ENCODE measurements at regions not wholly inside any gene's neighbourhood (a gene's known extent, or its start where the extent isn't known, plus 50 kb on each side); places are given as distances from the start of the nearest gene placed in this dataset.

DNA sequence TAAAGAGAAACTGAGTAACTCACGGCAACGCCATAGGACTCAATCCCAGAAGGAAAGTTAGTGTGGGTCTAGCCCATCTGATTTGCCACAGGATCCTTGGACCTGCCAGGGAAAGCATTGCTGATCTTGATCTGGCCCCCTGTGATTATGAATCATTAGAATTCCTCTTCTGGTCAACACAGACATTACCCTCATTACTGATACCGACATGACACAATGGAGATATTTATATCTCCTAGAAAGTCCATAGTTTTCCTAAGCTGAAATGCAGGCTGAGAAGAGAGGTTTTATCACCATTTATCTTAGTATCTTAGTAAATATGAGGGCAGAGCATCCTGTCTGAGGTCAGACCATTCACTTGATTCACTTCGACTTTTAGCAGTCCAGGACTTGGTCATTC is 75.5 kb upstream of the CCDC68 start:
- no peak for DNase-seq

- no peak for DNase-seq
These were observed 72.7 kb upstream of the CCDC68 start for GRCh38 chr18:55031979-55032378.

DNA sequence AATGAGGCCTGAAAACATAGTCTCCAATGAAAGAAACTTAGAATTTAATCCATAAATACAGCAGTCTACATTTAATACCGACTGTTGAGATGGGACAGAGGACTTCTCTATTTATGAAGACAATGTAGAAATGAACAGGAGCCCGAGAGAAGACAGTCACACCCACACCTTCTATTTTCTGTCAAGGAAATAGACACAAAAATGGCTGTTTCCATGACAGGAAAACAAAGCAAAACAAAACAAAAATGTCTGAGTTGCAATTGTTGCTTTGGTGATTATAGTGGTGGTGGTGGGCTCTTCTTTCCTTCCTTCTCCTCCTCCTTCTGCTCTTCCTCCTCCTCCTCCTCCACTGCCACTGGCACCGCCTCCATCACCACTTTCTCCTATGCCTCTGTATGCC is 72.3 kb upstream of the CCDC68 start:
- DNase-seq = no peak

DNA sequence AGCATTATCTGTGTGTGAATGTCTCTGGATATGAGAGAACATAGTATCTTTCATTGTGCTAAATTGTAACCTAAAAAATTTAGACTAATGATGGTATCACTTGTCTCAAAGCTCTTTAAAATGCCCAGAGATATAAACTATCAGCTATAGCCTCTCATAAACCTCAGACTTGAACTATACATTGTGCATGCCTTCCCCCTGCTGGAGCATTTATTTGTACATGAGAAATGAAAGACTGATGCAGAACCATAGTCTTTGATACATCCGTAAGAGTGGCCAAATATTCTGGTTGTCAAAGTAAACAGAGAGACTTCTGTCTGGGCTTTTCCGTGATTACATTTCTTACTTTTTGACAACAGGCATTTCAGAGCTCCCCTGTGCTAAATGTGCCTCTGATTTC is 71.9 kb upstream of the CCDC68 start:
- DNase-seq = no peak

DNA sequence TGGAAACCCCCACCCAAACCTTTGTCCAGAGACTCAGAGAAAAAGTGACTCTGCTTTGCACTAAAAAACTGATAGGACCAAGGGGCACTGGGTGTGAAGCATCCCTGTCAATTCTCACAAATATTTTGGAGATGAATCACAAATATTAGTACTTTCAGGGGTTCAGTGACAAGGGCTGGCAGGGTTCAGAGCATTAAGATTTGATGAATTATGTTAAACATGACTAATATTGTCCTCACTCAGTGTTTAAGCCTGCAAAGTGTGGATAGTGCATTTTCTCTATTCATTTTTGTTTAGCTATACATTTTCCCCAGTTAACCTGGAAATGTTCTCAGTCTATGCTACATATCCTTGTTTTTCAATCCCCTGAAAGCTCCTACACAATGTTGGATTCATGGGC is 65.3 kb upstream of the CCDC68 start:
- DNase-seq = no peak

DNA sequence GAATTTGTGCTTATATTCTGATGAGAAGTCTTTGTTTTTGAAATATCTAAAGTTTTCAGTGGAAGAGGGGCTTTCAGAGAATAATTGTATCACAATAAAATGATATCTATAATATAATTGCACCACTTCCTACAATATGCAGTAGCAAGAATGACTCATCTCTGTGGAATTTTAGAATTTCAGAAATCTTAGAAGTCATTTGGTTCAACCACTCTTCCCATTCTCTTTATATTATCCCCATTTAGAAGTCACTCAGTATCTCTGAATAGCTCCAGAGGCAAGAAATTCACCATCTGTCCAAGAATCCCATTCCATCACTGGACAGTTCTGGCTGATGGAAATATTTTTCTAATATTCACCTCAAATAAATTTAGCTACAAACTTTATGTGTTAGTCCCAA is 59.3 kb upstream of the CCDC68 start:
- DNase-seq = no peak

DNA sequence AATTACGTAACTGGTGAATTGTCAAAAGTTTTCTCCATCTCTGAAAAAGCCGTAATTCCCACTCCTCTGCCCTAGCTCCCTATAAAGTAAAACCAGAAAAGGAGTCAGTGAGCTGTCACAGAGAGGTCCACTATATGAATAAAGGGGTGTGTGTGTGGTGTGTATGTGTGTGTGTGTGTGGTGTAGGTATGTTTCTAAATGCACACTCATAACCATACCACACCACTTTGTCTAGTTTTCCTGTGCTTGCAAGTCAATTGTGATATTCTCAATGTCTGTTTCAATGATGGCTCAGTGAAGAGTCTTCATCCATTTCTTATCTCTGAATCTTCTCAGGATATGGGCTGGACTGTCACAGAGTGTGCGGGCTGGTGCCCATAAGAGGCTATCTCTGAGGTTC is 54.8 kb upstream of the CCDC68 start:
- DNase-seq = no peak

GRCh38 chr18:55013685-55014084 is 54.4 kb upstream of the CCDC68 start:
- DNase-seq = no peak

- DNase-seq = no peak
These were observed 53.8 kb upstream of the CCDC68 start for GRCh38 chr18:55013086-55013485.

DNA sequence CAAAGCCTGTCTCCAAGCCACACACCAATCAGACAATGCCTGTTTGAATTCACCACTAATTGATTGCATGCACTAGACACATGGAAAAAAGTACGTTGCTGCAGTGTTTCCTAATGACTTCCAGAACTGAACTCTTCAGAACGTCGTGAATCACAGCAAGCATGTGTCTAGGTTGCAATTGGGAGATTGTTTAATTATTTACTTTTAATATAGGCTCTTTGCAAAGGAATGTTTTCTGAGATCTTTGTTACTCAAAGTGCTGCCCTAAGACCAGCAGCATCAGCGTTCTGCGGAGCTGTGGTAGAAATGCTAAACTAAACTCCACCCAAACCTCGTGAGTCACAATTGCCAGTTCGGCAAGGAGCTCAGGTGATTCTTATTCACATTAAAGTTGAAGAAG is 52.7 kb upstream of the CCDC68 start:
- no peak for DNase-seq

Data from NCI-H2227 treated with DMSO at 0.1 percent for 48 hours (cell line).